ENCODE measurements at regions not wholly inside any gene's neighbourhood (a gene's known extent, or its start where the extent isn't known, plus 50 kb on each side); places are given as distances from the start of the nearest gene placed in this dataset.
A peak's percentile ranks its signal among the peaks of the same experiment; 100 is the strongest.

- ATAC-seq (ENCODE audit: insufficient read depth, low FRiP score) (no peak), DNase-seq (peak in 2 of 3 donors; percentile 3 to 36)
- TF ChIP-seq CTCF (IDR thresholded peaks at IDR 0.05; ENCODE audit: control extremely low read depth, extremely low read depth): no peak
- H3K4me3 ChIP-seq: no peak overlapping the region
- no peaks in the 10 kb centered on the region for H3K9me3 ChIP-seq (ENCODE audit: control insufficient read depth in 4 of 4, insufficient read depth in 3 of 4, low read length in 3 of 4)
- no peak overlapping the region for H3K9ac ChIP-seq (ENCODE audit: insufficient read depth in 1 of 2, low read length in 2 of 2)
- no peaks in the 10 kb centered on the region for H3K4me1 ChIP-seq (ENCODE audit: control insufficient read depth in 5 of 5, insufficient read depth in 5 of 5, low read length in 5 of 5)
- 48 to 56% methylated on average over 4 of the region's 4 CpGs for WGBS, 2 donors
- no peak overlapping the region for H3K27ac ChIP-seq (ENCODE audit: low read depth in 1 of 2, low read length in 1 of 2)
- no peaks in the 10 kb centered on the region for H3K27me3 ChIP-seq (ENCODE audit: control insufficient read depth in 3 of 3, insufficient read depth in 3 of 3, low read length in 2 of 3)
- H3K36me3 ChIP-seq (ENCODE audit: control insufficient read depth in 4 of 4, insufficient read depth in 4 of 4, low read length in 4 of 4): no peaks in the 10 kb centered on the region
Observed at GRCh38 chr12:126551869-126552268, 1486.6 kb downstream of the AACS start.

- WGBS, 2 donors: 71 to 72% methylated on average over 7 of the region's 7 CpGs
- no peak overlapping the region for H3K4me3 ChIP-seq
- H3K9me3 ChIP-seq (ENCODE audit: control insufficient read depth in 4 of 4, insufficient read depth in 3 of 4, low read length in 3 of 4): no peaks in the 10 kb centered on the region
- no peak overlapping the region for H3K9ac ChIP-seq (ENCODE audit: insufficient read depth in 1 of 2, low read length in 2 of 2)
- no peak for TF ChIP-seq CTCF (IDR thresholded peaks at IDR 0.05; ENCODE audit: control extremely low read depth, extremely low read depth)
- no peak overlapping the region for H3K27ac ChIP-seq (ENCODE audit: low read depth in 1 of 2, low read length in 1 of 2)
- no peak for DNase-seq
- ATAC-seq (ENCODE audit: insufficient read depth, low FRiP score): no peak
- H3K27me3 ChIP-seq (ENCODE audit: control insufficient read depth in 3 of 3, insufficient read depth in 3 of 3, low read length in 2 of 3): no peaks in the 10 kb centered on the region
- H3K4me1 ChIP-seq (ENCODE audit: control insufficient read depth in 5 of 5, insufficient read depth in 5 of 5, low read length in 5 of 5): no peaks in the 10 kb centered on the region
- H3K36me3 ChIP-seq (ENCODE audit: control insufficient read depth in 4 of 4, insufficient read depth in 4 of 4, low read length in 4 of 4): no peaks in the 10 kb centered on the region
Observed at GRCh38 chr12:126554625-126555024, 1489.4 kb downstream of the AACS start.

- H3K9ac ChIP-seq (ENCODE audit: insufficient read depth in 1 of 2, low read length in 2 of 2): no peak overlapping the region
- WGBS, 2 donors: 81 to 83% methylated on average over 5 of the region's 5 CpGs
- DNase-seq (no peak), ATAC-seq (ENCODE audit: insufficient read depth, low FRiP score) (no peak)
- TF ChIP-seq CTCF (IDR thresholded peaks at IDR 0.05; ENCODE audit: control extremely low read depth, extremely low read depth): no peak
- H3K27ac ChIP-seq (ENCODE audit: low read depth in 1 of 2, low read length in 1 of 2): no peak overlapping the region
- H3K36me3 ChIP-seq (ENCODE audit: control insufficient read depth in 4 of 4, insufficient read depth in 4 of 4, low read length in 4 of 4): no peaks in the 10 kb centered on the region
- no peaks in the 10 kb centered on the region for H3K9me3 ChIP-seq (ENCODE audit: control insufficient read depth in 4 of 4, insufficient read depth in 3 of 4, low read length in 3 of 4)
- no peaks in the 10 kb centered on the region for H3K27me3 ChIP-seq (ENCODE audit: control insufficient read depth in 3 of 3, insufficient read depth in 3 of 3, low read length in 2 of 3)
- H3K4me3 ChIP-seq: no peak overlapping the region
- H3K4me1 ChIP-seq (ENCODE audit: control insufficient read depth in 5 of 5, insufficient read depth in 5 of 5, low read length in 5 of 5): no peaks in the 10 kb centered on the region
Observed at GRCh38 chr12:126557659-126558058, 1492.4 kb downstream of the AACS start.

GRCh38 chr12:126558219-126558618 is 1493.0 kb downstream of the AACS start:
- ATAC-seq (ENCODE audit: insufficient read depth, low FRiP score): no peak

More at GRCh38 chr12:126558219-126558618, 1493.0 kb downstream of the AACS start:
- no peaks in the 10 kb centered on the region for H3K4me1 ChIP-seq (ENCODE audit: control insufficient read depth in 5 of 5, insufficient read depth in 5 of 5, low read length in 5 of 5)
- 54 to 74% methylated on average over 2 of the region's 2 CpGs for WGBS, 2 donors
- DNase-seq: no peak
- no peak overlapping the region for H3K27ac ChIP-seq (ENCODE audit: low read depth in 1 of 2, low read length in 1 of 2)
- no peak overlapping the region for H3K4me3 ChIP-seq
- H3K27me3 ChIP-seq (ENCODE audit: control insufficient read depth in 3 of 3, insufficient read depth in 3 of 3, low read length in 2 of 3): no peaks in the 10 kb centered on the region
- no peak for TF ChIP-seq CTCF (IDR thresholded peaks at IDR 0.05; ENCODE audit: control extremely low read depth, extremely low read depth)
- H3K9me3 ChIP-seq (ENCODE audit: control insufficient read depth in 4 of 4, insufficient read depth in 3 of 4, low read length in 3 of 4): no peaks in the 10 kb centered on the region
- H3K36me3 ChIP-seq (ENCODE audit: control insufficient read depth in 4 of 4, insufficient read depth in 4 of 4, low read length in 4 of 4): no peaks in the 10 kb centered on the region
- no peak overlapping the region for H3K9ac ChIP-seq (ENCODE audit: insufficient read depth in 1 of 2, low read length in 2 of 2)
